ENCODE measurements at regions not wholly inside any gene's neighbourhood (a gene's known extent, or its start where the extent isn't known, plus 50 kb on each side); places are given as distances from the start of the nearest gene placed in this dataset.

- no peak for TF ChIP-seq POLR2AphosphoS5 (IDR thresholded peaks at IDR 0.05)
- no peak for TF ChIP-seq POLR2A (IDR thresholded peaks at IDR 0.05)
These were observed 648.2 kb upstream of the PCDH9 start for GRCh38 chr13:67878376-67878775.

Measured in spleen (tissue), 3 donors.